ENCODE measurements at regions not wholly inside any gene's neighbourhood (a gene's known extent, or its start where the extent isn't known, plus 50 kb on each side); places are given as distances from the start of the nearest gene placed in this dataset.

DNA sequence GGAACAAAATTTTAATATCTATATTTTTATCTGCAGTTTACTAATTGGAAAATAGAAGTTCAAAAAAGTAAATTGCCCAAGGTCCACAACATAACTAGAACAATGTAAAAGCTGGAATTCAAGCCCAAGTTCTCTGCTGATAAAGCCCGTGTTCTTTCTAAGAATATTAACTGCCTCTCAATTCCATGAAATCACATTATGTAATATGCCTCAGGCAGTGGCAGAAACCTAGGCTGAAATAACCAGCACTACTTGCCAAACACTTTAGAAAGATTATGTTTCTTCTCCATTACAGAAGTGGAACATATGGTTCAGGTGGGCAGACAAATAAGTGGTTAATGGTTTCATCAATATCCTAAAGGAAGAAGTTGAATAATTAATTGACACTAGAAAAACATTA is 56.7 kb upstream of the ADGRL3 start:
- Mint-ChIP-seq H3K27ac (no peak overlapping the region), H3K4me3 (no peak overlapping the region), H3K4me1 (0 out of 4 replicates have a peak, but pooled peaks cover 0 to 2% of the 10 kb centered on the region in 2 experiments), H3K27me3 (ENCODE audit: low read depth) (no peaks in the 10 kb centered on the region), H3K36me3 (ENCODE audit: insufficient read depth in 1 of 3, low read depth in 3 of 3) (no peaks in the 10 kb centered on the region), H3K9me3 (no peaks in the 10 kb centered on the region)
- Histone ChIP-seq H3K27ac (ENCODE audit: insufficient read length, low read depth, low read length) (no peak overlapping the region), H3K27me3 (ENCODE audit: insufficient read depth, low read length) (no peaks in the 10 kb centered on the region), H3K79me1 (ENCODE audit: insufficient read depth, low read depth, low read length, poor library complexity, severe bottlenecking) (no peaks in the 10 kb centered on the region), H2AFZ (ENCODE audit: low read length) (no peak overlapping the region), H2BK5ac (ENCODE audit: insufficient read length, low read length) (no peak overlapping the region), H2BK15ac (ENCODE audit: low read depth, low read length) (no peak overlapping the region), H3K79me2 (ENCODE audit: insufficient read depth, low read length) (no peaks in the 10 kb centered on the region), H3K18ac (ENCODE audit: insufficient read length, low read depth, low read length) (no peak overlapping the region), H2AK5ac (ENCODE audit: insufficient read length, low read length) (no peak overlapping the region), H4K20me1 (ENCODE audit: control insufficient read depth, insufficient read depth, insufficient read length) (no peaks in the 10 kb centered on the region), H3K4me2 (ENCODE audit: insufficient read depth, insufficient read length, low read length) (no peak overlapping the region), H3K4ac (ENCODE audit: low read depth, low read length) (no peak overlapping the region), H3T11ph (ENCODE audit: low read length) (no peak overlapping the region), H4K5ac (ENCODE audit: insufficient read length, low read depth, low read length) (no peak overlapping the region), H2BK12ac (ENCODE audit: insufficient read length, low read depth, low read length) (no peak overlapping the region), H3K23me2 (ENCODE audit: insufficient read length, low read depth, low read length, poor library complexity, severe bottlenecking) (no peaks in the 10 kb centered on the region), H2BK20ac (ENCODE audit: low read depth, low read length, poor library complexity, severe bottlenecking) (no peak overlapping the region), H3K23ac (ENCODE audit: insufficient read length, low read depth, low read length) (no peak overlapping the region), H3K56ac (ENCODE audit: insufficient read length, low read depth, low read length) (no peak overlapping the region), H2BK120ac (ENCODE audit: low read depth, low read length, poor library complexity, severe bottlenecking) (no peak overlapping the region), H3K9ac (ENCODE audit: extremely low read depth, insufficient read length, low read length) (no peak overlapping the region), H3K9me3 (ENCODE audit: control insufficient read depth, low read depth, low read length) (no peaks in the 10 kb centered on the region), H3K4me1 (ENCODE audit: insufficient read depth, low read length) (no peaks in the 10 kb centered on the region), H4K8ac (replicated peaks; ENCODE audit: insufficient read length, low read depth, low read length) (no peak overlapping the region), H3K14ac (ENCODE audit: insufficient read depth, low read length) (no peak overlapping the region), H4K91ac (ENCODE audit: insufficient read length, low read depth, low read length) (no peak overlapping the region)
- no CpG with 5 or more reads among the region's 1 CpG for WGBS (ENCODE audit: extremely low coverage, insufficient read length, low lambda C conversion rate)
- DNase-seq = no peak
- TF ChIP-seq, protein P1, sequence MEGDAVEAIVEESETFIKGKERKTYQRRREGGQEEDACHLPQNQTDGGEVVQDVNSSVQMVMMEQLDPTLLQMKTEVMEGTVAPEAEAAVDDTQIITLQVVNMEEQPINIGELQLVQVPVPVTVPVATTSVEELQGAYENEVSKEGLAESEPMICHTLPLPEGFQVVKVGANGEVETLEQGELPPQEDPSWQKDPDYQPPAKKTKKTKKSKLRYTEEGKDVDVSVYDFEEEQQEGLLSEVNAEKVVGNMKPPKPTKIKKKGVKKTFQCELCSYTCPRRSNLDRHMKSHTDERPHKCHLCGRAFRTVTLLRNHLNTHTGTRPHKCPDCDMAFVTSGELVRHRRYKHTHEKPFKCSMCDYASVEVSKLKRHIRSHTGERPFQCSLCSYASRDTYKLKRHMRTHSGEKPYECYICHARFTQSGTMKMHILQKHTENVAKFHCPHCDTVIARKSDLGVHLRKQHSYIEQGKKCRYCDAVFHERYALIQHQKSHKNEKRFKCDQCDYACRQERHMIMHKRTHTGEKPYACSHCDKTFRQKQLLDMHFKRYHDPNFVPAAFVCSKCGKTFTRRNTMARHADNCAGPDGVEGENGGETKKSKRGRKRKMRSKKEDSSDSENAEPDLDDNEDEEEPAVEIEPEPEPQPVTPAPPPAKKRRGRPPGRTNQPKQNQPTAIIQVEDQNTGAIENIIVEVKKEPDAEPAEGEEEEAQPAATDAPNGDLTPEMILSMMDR (conservative IDR thresholded peaks at IDR 0.05) = no peak

Measured in H9 (cell line).